ENCODE measurements at regions not wholly inside any gene's neighbourhood (a gene's known extent, or its start where the extent isn't known, plus 50 kb on each side); places are given as distances from the start of the nearest gene placed in this dataset.

GRCh38 chr3:197428952-197429351 is 126.8 kb downstream of the BDH1 start:
- no peak overlapping the region for H3K18ac ChIP-seq (ENCODE audit: extremely low read depth, low read length)
- H3K4me1 ChIP-seq (replicated peaks in 1 of 4; ENCODE audit: control insufficient read depth in 3 of 4, insufficient read depth in 4 of 4, low read length in 3 of 4), result no peaks in the 10 kb centered on the region
- no peak for TF ChIP-seq GABPA (IDR thresholded peaks at IDR 0.05; ENCODE audit: borderline replicate concordance, insufficient read depth, low read length)
- no peak for TF ChIP-seq POU5F1 (IDR thresholded peaks at IDR 0.05; ENCODE audit: low read depth, low read length)
- no peak overlapping the region for H2BK15ac ChIP-seq (ENCODE audit: low read length)
- no peaks in the 10 kb centered on the region; a peak in 1 of 7 replicates for H3K27me3 ChIP-seq (replicated peaks in 1 of 4; ENCODE audit: control insufficient read depth in 3 of 4, extremely low read depth in 1 of 4, insufficient read depth in 3 of 4, low read length in 3 of 4)
- no peaks in the 10 kb centered on the region for H4K20me1 ChIP-seq (replicated peaks in 1 of 2; ENCODE audit: control insufficient read depth in 1 of 2, insufficient read depth in 2 of 2, low read length in 2 of 2)
- H2AK5ac ChIP-seq (ENCODE audit: low read depth, low read length), result no peak overlapping the region
- H3K79me2 ChIP-seq (ENCODE audit: control insufficient read depth in 1 of 2, insufficient read depth in 2 of 2, low read length in 2 of 2), result no peaks in the 10 kb centered on the region
- H3K9me3 ChIP-seq (ENCODE audit: insufficient read depth in 2 of 2, low read depth in 1 of 2, low read length in 1 of 2), result no peaks in the 10 kb centered on the region
- H2BK120ac ChIP-seq (replicated peaks; ENCODE audit: low read depth, low read length), result no peak overlapping the region
- H2BK20ac ChIP-seq (ENCODE audit: low read length), result no peak overlapping the region
- H3K27ac ChIP-seq (ENCODE audit: low read depth, low read length), result no peak overlapping the region
- no peak overlapping the region for H2BK12ac ChIP-seq (ENCODE audit: low read depth, low read length)
- H3K36me3 ChIP-seq (ENCODE audit: control insufficient read depth in 2 of 4, insufficient read depth in 4 of 4, low read length in 3 of 4), result no peaks in the 10 kb centered on the region
- no peak overlapping the region for H3K23ac ChIP-seq (ENCODE audit: insufficient read length)
- H3K14ac ChIP-seq (ENCODE audit: insufficient read length), result no peak overlapping the region
- H3K4me2 ChIP-seq (ENCODE audit: insufficient read depth in 1 of 2, low read depth in 2 of 2, low read length in 2 of 2), result no peak overlapping the region
- H3K9ac ChIP-seq (replicated peaks in 1 of 4; ENCODE audit: extremely low read depth in 1 of 4, low read depth in 3 of 4, low read length in 3 of 4), result no peak overlapping the region
- FAIRE-seq, result no peak
- no peak for DNase-seq (ENCODE audit: low read depth in 1 of 2, low spot score in 2 of 2)
- no peak overlapping the region for H2AFZ ChIP-seq (ENCODE audit: low read length)
- ChIA-PET POLR2A (ENCODE audit: partially characterized antibody) (no interaction called here), CTCF (ENCODE audit: partially characterized antibody) (interaction anchor here (1.2 kb wide), 1 partner anchor 10 kb away, joined by 3 read pairs; no protein-coding TSS in a partner anchor)
- no peak overlapping the region for H4K8ac ChIP-seq (ENCODE audit: extremely low read depth, insufficient read depth, low read length)
- no peak overlapping the region for H4K91ac ChIP-seq (replicated peaks; ENCODE audit: insufficient read length, low read length)
- no peaks in the 10 kb centered on the region for H3K79me1 ChIP-seq (ENCODE audit: low read depth, low read length)
- no peak overlapping the region for H3K56ac ChIP-seq (replicated peaks; ENCODE audit: insufficient read length, low read depth, low read length)
- 85% methylated on average over 7 of the region's 7 CpGs; no CpG with 5 or more reads in 1 of the 2 experiments for WGBS, 2 experiments (ENCODE audit: extremely low coverage in 1 of 2, insufficient coverage in 1 of 2, insufficient read length in 1 of 2, insufficient replicate concordance in 2 of 2, low coverage in 1 of 2, low lambda C conversion rate in 2 of 2, missing lambda C conversion rate in 1 of 2)
- no peak overlapping the region for H3K4me3 ChIP-seq (ENCODE audit: extremely low read depth in 1 of 4, insufficient read depth in 2 of 4, low read depth in 3 of 4, low read length in 4 of 4)
- H4K5ac ChIP-seq (ENCODE audit: insufficient read length, low read depth, low read length), result no peak overlapping the region
- H3K23me2 ChIP-seq (ENCODE audit: low read depth, low read length), result peaks cover 1% of the 10 kb centered on the region; the same call in 1 of the 2 replicates
- no peak overlapping the region for H2BK5ac ChIP-seq (ENCODE audit: low read depth, low read length)
- H3K4ac ChIP-seq (replicated peaks; ENCODE audit: insufficient read length, low read depth, low read length), result no peak overlapping the region

Data from H1 (cell line).